ENCODE measurements at regions not wholly inside any gene's neighbourhood (a gene's known extent, or its start where the extent isn't known, plus 50 kb on each side); places are given as distances from the start of the nearest gene placed in this dataset.

DNA sequence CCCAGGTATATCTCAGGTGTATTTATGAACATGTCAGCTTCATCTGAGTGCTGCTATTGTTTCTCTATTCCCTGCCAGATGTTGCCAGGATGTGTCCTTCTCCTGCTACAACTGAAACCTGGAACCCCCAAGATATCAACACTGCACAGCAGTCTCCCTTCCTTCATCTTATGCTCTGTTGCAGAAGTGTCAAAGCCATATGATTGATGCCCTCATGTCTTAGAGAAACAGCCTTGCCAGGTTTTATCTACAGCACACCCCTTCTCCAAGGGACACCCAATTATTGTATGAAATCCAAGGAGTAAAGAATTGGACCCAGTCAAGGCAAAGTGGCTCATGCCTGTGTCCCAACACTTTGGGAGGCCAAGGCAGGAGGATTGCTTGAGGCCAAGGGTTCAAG lies 60.5 kb upstream of the GHITM start:
- DNase-seq, result no peak

DNA sequence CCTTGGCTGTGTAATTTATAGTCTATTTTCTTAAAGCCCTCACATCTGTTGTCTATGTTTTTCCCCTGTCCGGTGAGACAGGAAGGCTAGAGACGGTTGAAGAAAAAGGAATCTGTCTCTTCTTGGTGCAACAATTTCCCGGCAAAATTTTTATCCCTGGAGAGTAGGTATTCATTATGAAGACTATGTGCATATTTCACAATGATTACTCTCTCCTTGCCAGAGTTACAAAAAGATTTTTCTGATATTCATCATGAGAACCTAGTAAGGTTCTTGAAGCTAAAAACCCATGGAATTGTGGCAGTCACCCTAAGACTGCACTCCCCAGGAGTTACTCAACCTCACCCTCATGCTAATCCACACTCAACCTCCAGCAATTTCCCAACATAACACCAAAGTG lies 55.0 kb upstream of the GHITM start:
- DNase-seq, result no peak

DNA sequence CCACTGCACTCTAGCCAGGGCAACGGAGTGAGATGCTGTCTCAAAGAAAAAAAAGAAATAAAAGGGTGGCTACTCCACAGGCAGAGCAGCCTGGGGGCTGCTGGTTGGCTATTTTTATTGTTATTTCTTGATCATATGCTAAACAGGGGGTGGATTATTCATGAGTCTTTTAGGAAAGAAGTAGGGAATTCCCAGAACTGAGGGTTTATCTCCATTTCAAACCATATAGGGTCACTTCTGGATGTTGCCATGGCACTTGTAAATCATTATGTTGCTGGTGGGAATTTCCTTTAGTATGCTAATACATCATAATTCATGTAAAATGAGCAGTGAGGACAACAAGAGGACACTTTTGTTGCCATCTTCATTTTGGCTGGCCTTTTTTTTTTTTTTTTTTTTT lies 52.1 kb upstream of the GHITM start:
- no peak for DNase-seq

DNA sequence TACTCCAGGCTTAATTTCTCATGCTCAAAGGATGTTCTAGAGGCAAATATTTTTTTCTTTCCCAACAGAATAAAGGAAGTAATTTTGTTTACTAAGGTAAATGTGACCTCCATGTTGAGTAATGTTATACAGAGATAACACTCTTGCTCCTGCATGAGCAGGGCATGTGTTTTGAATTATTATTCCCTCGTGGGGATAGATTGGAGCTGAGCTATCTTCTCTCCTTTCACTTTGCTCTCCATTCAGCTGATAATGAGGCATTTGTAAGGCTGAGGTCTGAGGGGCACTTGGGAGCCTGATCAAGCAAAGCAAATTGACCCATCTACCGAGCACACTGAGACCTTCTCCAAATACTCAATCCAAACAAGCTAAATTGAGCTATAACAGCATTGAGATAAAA lies 50.7 kb upstream of the GHITM start:
- DNase-seq, result no peak

DNA sequence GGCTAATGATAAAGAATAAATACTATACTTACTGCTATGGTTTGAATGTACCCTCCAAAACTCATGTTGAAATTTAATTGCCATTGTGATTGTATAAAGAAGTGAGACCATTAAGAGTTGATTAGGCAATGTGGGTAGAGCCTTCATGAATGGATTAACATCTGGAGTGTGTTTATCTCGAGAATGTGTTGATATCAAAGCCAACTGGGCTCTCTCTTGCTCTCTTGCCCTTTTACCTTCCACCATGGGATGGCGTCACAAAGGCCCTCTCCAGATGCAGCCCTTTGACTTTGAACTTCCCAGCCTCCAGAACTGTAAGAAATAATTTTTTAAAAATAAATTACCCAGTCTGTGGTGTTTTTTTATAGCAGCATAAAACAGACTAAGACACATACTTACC lies 50.1 kb upstream of the GHITM start:
- DNase-seq, result no peak

Measured in SW 1271 (cell line).